Neural crest cell (in vitro differentiated cells): ENCODE measurements at regions not wholly inside any gene's neighbourhood (a gene's known extent, or its start where the extent isn't known, plus 50 kb on each side); places are given as distances from the start of the nearest gene placed in this dataset.

Source experiments
- DNase-seq: peaks from one replicate; pipeline ENCODE4 v3.0.0; 2021; ENCODE audit warnings: low read depth, mixed read lengths, low spot score
- H3K27ac Mint-ChIP-seq: one replicate; pipeline ENCODE4 v1.8.0; 2021; ENCODE audit warnings: mild to moderate bottlenecking, mixed read lengths; ENCODE audit not compliant: unreplicated experiment
- H3K27me3 Mint-ChIP-seq: 2 replicates; pipeline ENCODE4 v1.8.0; 2021; ENCODE audit warnings: low read depth, mild to moderate bottlenecking, mixed read lengths
- H3K36me3 Mint-ChIP-seq: 2 replicates; pipeline ENCODE4 v1.8.0; 2021; ENCODE audit warnings: low read depth, mild to moderate bottlenecking, mixed read lengths
- H3K4me1 Mint-ChIP-seq: 2 replicates; pipeline ENCODE4 v1.8.0; 2021; ENCODE audit warnings: mixed read lengths
- H3K4me3 Mint-ChIP-seq: one replicate; pipeline ENCODE4 v1.8.0; 2021; ENCODE audit warnings: mild to moderate bottlenecking, mixed read lengths
- H3K9me3 Mint-ChIP-seq: 2 replicates; pipeline ENCODE4 v1.8.0; 2021; ENCODE audit warnings: mixed read lengths
- CTCF ChIP-seq: fragments of 200-600 bp; sonication (generic); conservative IDR thresholded peaks from 2 replicates; pipeline ENCODE4 v1.5.0; 2021; ENCODE audit warnings: antibody characterized with exemption, mild to moderate bottlenecking

GRCh38 chr15:62616746-62617145, 425.8 kb upstream of the TPM1 start:
- DNase-seq = no peak
- Mint-ChIP-seq H3K27ac (no peak overlapping the region), H3K9me3 (no peaks in the 10 kb centered on the region), H3K4me3 (no peak overlapping the region), H3K27me3 (no peaks in the 10 kb centered on the region), H3K4me1 (peaks cover 9% of the 10 kb centered on the region), H3K36me3 (no peaks in the 10 kb centered on the region)
- no peak for TF ChIP-seq CTCF

GRCh38 chr15:62617741-62618140, 424.8 kb upstream of the TPM1 start:
- Mint-ChIP-seq H3K36me3 (no peaks in the 10 kb centered on the region), H3K9me3 (no peaks in the 10 kb centered on the region), H3K4me1 (peaks cover 9% of the 10 kb centered on the region), H3K4me3 (no peak overlapping the region), H3K27me3 (no peaks in the 10 kb centered on the region), H3K27ac (no peak overlapping the region)
- no peak for DNase-seq
- no peak for TF ChIP-seq CTCF

GRCh38 chr15:62618432-62618831, 424.1 kb upstream of the TPM1 start:
- H3K36me3 Mint-ChIP-seq = no peaks in the 10 kb centered on the region
- no peak overlapping the region for H3K27ac Mint-ChIP-seq
- H3K4me3 Mint-ChIP-seq = no peak overlapping the region
- DNase-seq = no peak
- no peak for TF ChIP-seq CTCF
- H3K4me1 Mint-ChIP-seq = peaks cover 9% of the 10 kb centered on the region
- no peaks in the 10 kb centered on the region for H3K27me3 Mint-ChIP-seq
- H3K9me3 Mint-ChIP-seq = no peaks in the 10 kb centered on the region

- no peak for DNase-seq
- peaks cover 9% of the 10 kb centered on the region for H3K4me1 Mint-ChIP-seq
- no peaks in the 10 kb centered on the region for H3K27me3 Mint-ChIP-seq
- no peaks in the 10 kb centered on the region for H3K9me3 Mint-ChIP-seq
- no peak overlapping the region for H3K4me3 Mint-ChIP-seq
- no peak for TF ChIP-seq CTCF
- H3K27ac Mint-ChIP-seq = no peak overlapping the region
- no peaks in the 10 kb centered on the region for H3K36me3 Mint-ChIP-seq
These were observed 423.6 kb upstream of the TPM1 start for GRCh38 chr15:62618846-62619504.

- Mint-ChIP-seq H3K27ac (no peak overlapping the region), H3K4me1 (peaks cover 9% of the 10 kb centered on the region), H3K27me3 (no peaks in the 10 kb centered on the region), H3K4me3 (no peak overlapping the region), H3K9me3 (no peaks in the 10 kb centered on the region), H3K36me3 (no peaks in the 10 kb centered on the region)
- no peak for DNase-seq
- TF ChIP-seq CTCF = no peak
These were observed 423.0 kb upstream of the TPM1 start for GRCh38 chr15:62619526-62619925.
